ENCODE measurements at regions not wholly inside any gene's neighbourhood (a gene's known extent, or its start where the extent isn't known, plus 50 kb on each side); places are given as distances from the start of the nearest gene placed in this dataset.
A peak's percentile ranks its signal among the peaks of the same experiment; 100 is the strongest.

- Histone ChIP-seq H3K4me1 (ENCODE audit: control insufficient read depth in 3 of 3, insufficient read depth in 3 of 3, low read length in 3 of 3) (no peaks in the 10 kb centered on the region), H3K4me3 (ENCODE audit: low read length in 3 of 3) (no peak overlapping the region), H3K36me3 (ENCODE audit: control insufficient read depth in 3 of 3, insufficient read depth in 3 of 3, low read length in 3 of 3) (no peaks in the 10 kb centered on the region), H3K9ac (ENCODE audit: low read depth in 1 of 3, low read length in 3 of 3) (no peak overlapping the region), H3K9me3 (ENCODE audit: control insufficient read depth in 3 of 3, low read length in 3 of 3) (no peaks in the 10 kb centered on the region), H3K27ac (ENCODE audit: low read depth, low read length) (no peak overlapping the region), H3K27me3 (ENCODE audit: control insufficient read depth in 3 of 3, insufficient read depth in 3 of 3, low read length in 3 of 3) (peaks cover 0 to 13% (median 0%) of the 10 kb centered on the region in 3 donors)
Observed at GRCh38 chr6:167726043-167726621, 100.6 kb upstream of the AFDN start.

DNA sequence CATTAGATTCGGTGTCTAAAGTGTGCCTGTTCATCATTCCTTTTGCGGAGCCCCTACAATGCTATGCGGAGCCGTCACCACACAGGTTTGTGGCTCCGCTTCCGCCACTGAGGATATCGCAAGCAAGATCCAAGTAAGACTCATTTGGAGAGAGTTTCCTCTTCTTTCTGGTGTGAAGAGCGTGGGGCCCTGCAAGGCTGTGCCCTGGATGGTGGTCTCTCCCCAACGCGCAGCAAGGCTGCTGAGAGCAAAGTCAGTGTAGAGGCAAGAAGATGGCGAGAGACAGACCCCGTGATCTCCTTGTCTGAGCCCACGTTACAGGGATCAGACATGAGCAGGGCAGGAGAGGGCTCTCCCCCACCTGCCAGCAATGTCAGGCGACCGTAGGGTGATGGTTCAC, 96.3 kb upstream of the AFDN start:
- Histone ChIP-seq H3K27me3 (ENCODE audit: control insufficient read depth in 3 of 3, insufficient read depth in 3 of 3, low read length in 3 of 3) (peaks cover 0 to 9% (median 0%) of the 10 kb centered on the region in 3 donors), H3K27ac (ENCODE audit: low read depth, low read length) (no peak overlapping the region), H3K9ac (ENCODE audit: low read depth in 1 of 3, low read length in 3 of 3) (no peak overlapping the region), H3K36me3 (ENCODE audit: control insufficient read depth in 3 of 3, insufficient read depth in 3 of 3, low read length in 3 of 3) (no peaks in the 10 kb centered on the region), H3K9me3 (ENCODE audit: control insufficient read depth in 3 of 3, low read length in 3 of 3) (no peaks in the 10 kb centered on the region), H3K4me1 (ENCODE audit: control insufficient read depth in 3 of 3, insufficient read depth in 3 of 3, low read length in 3 of 3) (peaks cover 8 to 9% (median 8%) of the 10 kb centered on the region in 3 donors), H3K4me3 (ENCODE audit: low read length in 3 of 3) (no peak overlapping the region)

DNA sequence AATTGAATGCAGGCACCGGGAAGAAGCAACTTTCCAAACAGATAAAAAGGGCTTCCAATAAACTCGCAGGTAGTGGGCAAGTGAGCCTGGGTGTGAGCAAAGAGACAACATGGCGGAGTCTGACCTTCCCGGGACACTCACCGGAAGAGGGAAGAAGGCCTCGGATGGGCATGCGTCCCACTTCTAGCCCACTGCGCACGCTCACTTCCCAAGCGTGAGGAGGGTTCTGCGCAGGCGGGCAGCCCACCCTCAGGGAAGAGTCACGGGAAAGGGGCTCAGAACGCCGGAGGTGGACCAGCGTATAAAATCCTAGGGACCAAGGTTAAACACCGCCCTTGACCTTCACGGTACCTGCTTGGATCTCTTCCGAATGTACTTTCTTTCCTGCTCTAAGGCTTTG, 95.5 kb upstream of the AFDN start:
- H3K27me3 ChIP-seq (ENCODE audit: control insufficient read depth in 3 of 3, insufficient read depth in 3 of 3, low read length in 3 of 3): peaks cover 0 to 9% (median 0%) of the 10 kb centered on the region in 3 donors
- no peak overlapping the region for H3K27ac ChIP-seq (ENCODE audit: low read depth, low read length)
- H3K4me3 ChIP-seq (ENCODE audit: low read length in 3 of 3): no peak overlapping the region
- peaks cover 8 to 9% (median 8%) of the 10 kb centered on the region in 3 donors for H3K4me1 ChIP-seq (ENCODE audit: control insufficient read depth in 3 of 3, insufficient read depth in 3 of 3, low read length in 3 of 3)
- no peaks in the 10 kb centered on the region for H3K9me3 ChIP-seq (ENCODE audit: control insufficient read depth in 3 of 3, low read length in 3 of 3)
- H3K36me3 ChIP-seq (ENCODE audit: control insufficient read depth in 3 of 3, insufficient read depth in 3 of 3, low read length in 3 of 3): no peaks in the 10 kb centered on the region
- H3K9ac ChIP-seq (ENCODE audit: low read depth in 1 of 3, low read length in 3 of 3): no peak overlapping the region

- Histone ChIP-seq H3K4me3 (ENCODE audit: low read length in 3 of 3) (no peak overlapping the region), H3K27ac (ENCODE audit: low read depth, low read length) (no peak overlapping the region), H3K9me3 (ENCODE audit: control insufficient read depth in 3 of 3, low read length in 3 of 3) (no peaks in the 10 kb centered on the region), H3K36me3 (ENCODE audit: control insufficient read depth in 3 of 3, insufficient read depth in 3 of 3, low read length in 3 of 3) (no peaks in the 10 kb centered on the region), H3K4me1 (ENCODE audit: control insufficient read depth in 3 of 3, insufficient read depth in 3 of 3, low read length in 3 of 3) (peaks cover 8 to 9% (median 8%) of the 10 kb centered on the region in 3 donors), H3K9ac (ENCODE audit: low read depth in 1 of 3, low read length in 3 of 3) (no peak overlapping the region), H3K27me3 (ENCODE audit: control insufficient read depth in 3 of 3, insufficient read depth in 3 of 3, low read length in 3 of 3) (peaks cover 0 to 9% (median 0%) of the 10 kb centered on the region in 3 donors)
Observed at GRCh38 chr6:167731731-167732422, 94.8 kb upstream of the AFDN start.

DNA sequence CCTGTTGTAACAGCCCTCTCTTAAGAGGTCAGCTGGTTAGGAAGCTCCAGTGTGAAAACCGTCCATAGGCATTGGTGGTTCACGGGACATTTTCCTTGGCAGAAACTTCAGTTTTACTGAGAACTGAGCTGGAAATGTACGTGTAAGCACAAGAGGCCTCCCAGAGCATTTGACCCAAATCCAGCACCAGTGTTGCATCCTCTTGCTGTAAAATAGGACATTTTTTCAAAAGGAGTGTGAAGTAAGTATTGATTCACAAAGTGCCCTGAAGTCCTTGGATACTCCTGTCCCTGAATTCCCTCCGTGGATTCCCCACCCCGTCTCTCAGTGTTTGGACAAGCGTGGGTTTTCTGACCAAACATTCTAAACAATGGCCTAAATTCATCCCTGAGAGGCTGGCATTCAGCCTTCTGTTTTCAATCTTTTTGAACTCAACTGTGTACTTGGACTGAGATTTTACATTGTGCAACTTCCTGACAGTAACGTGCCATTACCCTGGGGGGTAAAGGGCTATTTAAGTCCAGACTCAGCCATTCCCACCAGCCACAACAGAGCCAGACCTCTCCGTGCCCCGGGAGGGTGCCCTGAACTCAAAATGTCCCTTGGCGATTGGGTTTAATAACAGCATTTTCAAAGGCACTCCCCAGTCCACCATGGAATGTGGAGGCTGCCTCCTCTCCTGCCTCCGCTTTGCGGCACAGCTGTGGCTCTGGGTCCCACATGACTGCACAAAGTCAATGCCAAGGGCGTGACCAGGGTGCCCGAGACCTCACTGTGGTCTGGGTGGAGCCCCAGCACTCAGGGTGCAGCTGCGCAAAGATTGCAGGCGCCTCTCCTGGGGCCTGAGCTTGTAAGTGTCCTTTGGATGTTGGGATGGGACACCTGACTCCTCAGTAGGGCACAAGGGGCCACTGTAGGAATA, 92.7 kb upstream of the AFDN start:
- peak overlapping the region; percentile 47 for H3K27ac ChIP-seq (ENCODE audit: low read depth, low read length)
- H3K9ac ChIP-seq (ENCODE audit: low read depth in 1 of 3, low read length in 3 of 3): no peak overlapping the region

GRCh38 chr6:167734662-167735083, 92.0 kb upstream of the AFDN start:
- no peaks in the 10 kb centered on the region for H3K9me3 ChIP-seq (ENCODE audit: control insufficient read depth in 3 of 3, low read length in 3 of 3)
- no peaks in the 10 kb centered on the region for H3K36me3 ChIP-seq (ENCODE audit: control insufficient read depth in 3 of 3, insufficient read depth in 3 of 3, low read length in 3 of 3)
- peaks cover 0 to 9% (median 0%) of the 10 kb centered on the region in 3 donors for H3K27me3 ChIP-seq (ENCODE audit: control insufficient read depth in 3 of 3, insufficient read depth in 3 of 3, low read length in 3 of 3)
- no peak overlapping the region for H3K9ac ChIP-seq (ENCODE audit: low read depth in 1 of 3, low read length in 3 of 3)
- H3K27ac ChIP-seq (ENCODE audit: low read depth, low read length): no peak overlapping the region
- peaks cover 8 to 9% (median 8%) of the 10 kb centered on the region in 3 donors for H3K4me1 ChIP-seq (ENCODE audit: control insufficient read depth in 3 of 3, insufficient read depth in 3 of 3, low read length in 3 of 3)
- no peak overlapping the region for H3K4me3 ChIP-seq (ENCODE audit: low read length in 3 of 3)

More for the DNA sequence above, 92.7 kb upstream of the AFDN start:
- peaks cover 8 to 9% (median 8%) of the 10 kb centered on the region in 3 donors for H3K4me1 ChIP-seq (ENCODE audit: control insufficient read depth in 3 of 3, insufficient read depth in 3 of 3, low read length in 3 of 3)
- H3K27me3 ChIP-seq (ENCODE audit: control insufficient read depth in 3 of 3, insufficient read depth in 3 of 3, low read length in 3 of 3): peaks cover 0 to 9% (median 0%) of the 10 kb centered on the region in 3 donors
- H3K36me3 ChIP-seq (ENCODE audit: control insufficient read depth in 3 of 3, insufficient read depth in 3 of 3, low read length in 3 of 3): no peaks in the 10 kb centered on the region
- H3K4me3 ChIP-seq (ENCODE audit: low read length in 3 of 3): no peak overlapping the region
- H3K9me3 ChIP-seq (ENCODE audit: control insufficient read depth in 3 of 3, low read length in 3 of 3): no peaks in the 10 kb centered on the region

DNA sequence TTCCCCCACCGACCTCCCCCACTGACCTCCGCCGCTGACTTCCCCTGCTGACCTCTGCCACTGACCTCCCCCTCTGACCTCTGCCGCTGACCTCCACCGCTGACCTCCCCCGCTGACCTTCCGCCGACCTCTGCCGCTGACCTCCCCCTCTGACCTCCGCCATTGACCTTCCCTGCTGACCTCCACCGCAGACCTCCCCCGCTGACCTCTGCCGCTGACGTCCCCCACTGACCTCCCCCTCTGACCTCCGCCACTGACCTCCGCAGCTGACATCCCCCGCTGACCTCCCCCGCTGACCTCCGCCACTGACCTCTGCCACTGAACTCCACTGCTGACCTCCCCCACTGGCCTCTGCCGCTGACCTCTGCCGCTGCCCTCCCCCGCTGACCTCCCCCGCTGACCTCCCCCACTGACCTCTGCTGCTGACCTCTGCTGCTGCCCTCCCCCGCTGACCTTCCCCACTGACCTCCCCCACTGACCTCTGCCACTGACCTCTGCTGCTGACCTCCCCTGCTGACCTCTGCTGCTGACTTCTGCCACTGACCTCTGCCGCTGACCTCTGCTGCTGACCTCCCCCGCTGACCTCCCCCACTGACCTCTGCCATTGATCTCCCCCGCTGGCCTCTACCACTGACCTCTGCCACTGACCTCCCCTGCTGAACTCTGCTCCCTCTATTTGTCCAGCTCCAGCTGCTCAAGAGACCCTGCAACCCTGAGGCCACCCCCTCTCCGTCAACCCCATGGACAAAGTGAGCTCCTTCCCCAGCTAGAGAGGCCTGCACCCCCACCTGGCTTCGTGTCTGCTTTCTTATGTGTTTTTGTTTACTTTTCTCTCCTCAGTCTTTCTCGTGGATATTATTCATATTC, 91.4 kb upstream of the AFDN start:
- Histone ChIP-seq H3K27ac (ENCODE audit: low read depth, low read length) (no peak overlapping the region), H3K9me3 (ENCODE audit: control insufficient read depth in 3 of 3, low read length in 3 of 3) (no peaks in the 10 kb centered on the region), H3K9ac (ENCODE audit: low read depth in 1 of 3, low read length in 3 of 3) (no peak overlapping the region), H3K4me3 (ENCODE audit: low read length in 3 of 3) (no peak overlapping the region), H3K27me3 (ENCODE audit: control insufficient read depth in 3 of 3, insufficient read depth in 3 of 3, low read length in 3 of 3) (peaks cover 0 to 9% (median 0%) of the 10 kb centered on the region in 3 donors), H3K36me3 (ENCODE audit: control insufficient read depth in 3 of 3, insufficient read depth in 3 of 3, low read length in 3 of 3) (no peaks in the 10 kb centered on the region), H3K4me1 (ENCODE audit: control insufficient read depth in 3 of 3, insufficient read depth in 3 of 3, low read length in 3 of 3) (peaks cover 8 to 9% (median 8%) of the 10 kb centered on the region in 3 donors)

DNA sequence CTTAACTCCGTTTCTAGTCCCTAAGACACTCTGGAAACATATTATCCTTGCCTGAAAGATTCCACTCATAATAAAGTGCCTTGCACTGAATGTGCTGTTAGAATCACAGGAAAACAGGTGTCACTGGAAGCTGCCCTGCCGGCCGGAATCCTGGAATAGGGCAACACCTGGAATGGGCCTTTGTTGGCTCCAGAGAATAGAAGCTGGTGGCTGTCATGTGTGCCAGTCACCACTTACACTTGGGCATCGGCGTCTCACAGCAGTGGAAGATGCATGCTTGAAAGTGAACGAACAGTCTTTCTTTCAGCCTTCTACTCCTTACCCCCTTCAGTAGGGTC, 90.8 kb upstream of the AFDN start:
- no peak overlapping the region for H3K9ac ChIP-seq (ENCODE audit: low read depth in 1 of 3, low read length in 3 of 3)
- H3K27me3 ChIP-seq (ENCODE audit: control insufficient read depth in 3 of 3, insufficient read depth in 3 of 3, low read length in 3 of 3): peaks cover 0 to 9% (median 0%) of the 10 kb centered on the region in 3 donors
- no peaks in the 10 kb centered on the region for H3K9me3 ChIP-seq (ENCODE audit: control insufficient read depth in 3 of 3, low read length in 3 of 3)
- H3K4me1 ChIP-seq (ENCODE audit: control insufficient read depth in 3 of 3, insufficient read depth in 3 of 3, low read length in 3 of 3): peaks cover 8 to 9% (median 8%) of the 10 kb centered on the region in 3 donors
- H3K36me3 ChIP-seq (ENCODE audit: control insufficient read depth in 3 of 3, insufficient read depth in 3 of 3, low read length in 3 of 3): no peaks in the 10 kb centered on the region
- no peak overlapping the region for H3K4me3 ChIP-seq (ENCODE audit: low read length in 3 of 3)
- H3K27ac ChIP-seq (ENCODE audit: low read depth, low read length): no peak overlapping the region

- no peak overlapping the region for H3K4me3 ChIP-seq (ENCODE audit: low read length in 3 of 3)
- H3K27ac ChIP-seq (ENCODE audit: low read depth, low read length): no peak overlapping the region
- peaks cover 8 to 9% (median 8%) of the 10 kb centered on the region in 3 donors for H3K4me1 ChIP-seq (ENCODE audit: control insufficient read depth in 3 of 3, insufficient read depth in 3 of 3, low read length in 3 of 3)
- no peaks in the 10 kb centered on the region for H3K9me3 ChIP-seq (ENCODE audit: control insufficient read depth in 3 of 3, low read length in 3 of 3)
- no peaks in the 10 kb centered on the region for H3K36me3 ChIP-seq (ENCODE audit: control insufficient read depth in 3 of 3, insufficient read depth in 3 of 3, low read length in 3 of 3)
- H3K27me3 ChIP-seq (ENCODE audit: control insufficient read depth in 3 of 3, insufficient read depth in 3 of 3, low read length in 3 of 3): peaks cover 0 to 9% (median 0%) of the 10 kb centered on the region in 3 donors
- H3K9ac ChIP-seq (ENCODE audit: low read depth in 1 of 3, low read length in 3 of 3): no peak overlapping the region
Observed at GRCh38 chr6:167736486-167737204, 90.1 kb upstream of the AFDN start.

Data from skeletal muscle tissue (tissue), 3 donors.